HG02938 (cell line): ENCODE measurements at regions not wholly inside any gene's neighbourhood (a gene's known extent, or its start where the extent isn't known, plus 50 kb on each side); places are given as distances from the start of the nearest gene placed in this dataset.

Experiments
- ATAC-seq: cut with Tn5 transposase; IDR thresholded peaks from one replicate; pipeline ENCODE4 v1.9.1; 2021; ENCODE audit warnings: mild to moderate bottlenecking, moderate library complexity; ENCODE audit not compliant: unreplicated experiment

GRCh38 chr5:9930156-9930555 is 300.0 kb upstream of the TAS2R1 start:
- no peak for ATAC-seq

GRCh38 chr5:9928326-9928725 is 298.2 kb upstream of the TAS2R1 start:
- ATAC-seq, result no peak

GRCh38 chr5:9927521-9927997 is 297.4 kb upstream of the TAS2R1 start:
- no peak for ATAC-seq

GRCh38 chr5:9927106-9927505 is 297.0 kb upstream of the TAS2R1 start:
- no peak for ATAC-seq

- ATAC-seq, result no peak
Observed at GRCh38 chr5:9924614-9925013, 294.5 kb upstream of the TAS2R1 start.

GRCh38 chr5:9922719-9923118 is 292.6 kb upstream of the TAS2R1 start:
- no peak for ATAC-seq

GRCh38 chr5:9920697-9921096 is 290.5 kb upstream of the TAS2R1 start:
- ATAC-seq, result no peak

GRCh38 chr5:9919306-9920030 is 289.3 kb upstream of the TAS2R1 start:
- ATAC-seq, result no peak

- no peak for ATAC-seq
Observed at GRCh38 chr5:9905661-9906060, 275.5 kb upstream of the TAS2R1 start.

GRCh38 chr5:9903801-9904200 is 273.6 kb upstream of the TAS2R1 start:
- ATAC-seq, result no peak

- no peak for ATAC-seq
Observed at GRCh38 chr5:9898319-9898718, 268.2 kb upstream of the TAS2R1 start.

GRCh38 chr5:9895302-9895645 is 265.1 kb upstream of the TAS2R1 start:
- no peak for ATAC-seq

- no peak for ATAC-seq
Observed at GRCh38 chr5:9894571-9895301, 264.6 kb upstream of the TAS2R1 start.

- ATAC-seq, result no peak
Observed at GRCh38 chr5:9892696-9893095, 262.5 kb upstream of the TAS2R1 start.

GRCh38 chr5:9889511-9889910 is 259.4 kb upstream of the TAS2R1 start:
- no peak for ATAC-seq

GRCh38 chr5:9888501-9888901 is 258.4 kb upstream of the TAS2R1 start:
- no peak for ATAC-seq

- no peak for ATAC-seq
Observed at GRCh38 chr5:9885164-9885563, 255.0 kb upstream of the TAS2R1 start.

- ATAC-seq, result no peak
Observed at GRCh38 chr5:9878206-9878605, 248.1 kb upstream of the TAS2R1 start.

- ATAC-seq, result no peak
Observed at GRCh38 chr5:9877488-9877887, 247.3 kb upstream of the TAS2R1 start.

- no peak for ATAC-seq
Observed at GRCh38 chr5:9876451-9876850, 246.3 kb upstream of the TAS2R1 start.

- no peak for ATAC-seq
Observed at GRCh38 chr5:9869616-9870288, 239.6 kb upstream of the TAS2R1 start.

- ATAC-seq, result no peak
Observed at GRCh38 chr5:9865574-9865973, 235.4 kb upstream of the TAS2R1 start.
